Gastroesophageal sphincter (tissue), 4 donors: ENCODE measurements at regions not wholly inside any gene's neighbourhood (a gene's known extent, or its start where the extent isn't known, plus 50 kb on each side); places are given as distances from the start of the nearest gene placed in this dataset.

Source experiments
- ATAC-seq: fragments of 150-250 bp; one replicate; pipeline ENCODE4 v1.9.1; 2016; ENCODE audit warnings: mild to moderate bottlenecking, moderate library complexity
- H3K27ac ChIP-seq, 4 donors: fragments of 200-600 bp; sonication (generic) in 3 of 4; 1 replicate in 3 of 4; 2 replicates in 1 of 4; pipeline ENCODE4 v1.5.1; 2016 to 2019
- H3K27me3 ChIP-seq: fragments of 200-600 bp; sonication (generic); one replicate; pipeline ENCODE4 v1.5.1; 2019
- H3K36me3 ChIP-seq, 2 donors: fragments of 200-600 bp; sonication (generic); one replicate each; pipeline ENCODE4 v1.5.1; 2019; ENCODE audit warnings: control low read depth in 1 of 2
- H3K4me1 ChIP-seq, 3 donors: fragments of 200-600 bp; sonication (generic); 1 replicate in 2 of 3; 2 replicates in 1 of 3; pipeline ENCODE4 v1.5.1; 2016 to 2019; ENCODE audit warnings: control low read depth in 2 of 3
- H3K4me3 ChIP-seq, 2 donors: fragments of 200-600 bp; sonication (generic); one replicate each; pipeline ENCODE4 v1.5.1; 2019; ENCODE audit warnings: mild to moderate bottlenecking in 1 of 2, moderate library complexity in 1 of 2
- H3K9me3 ChIP-seq, 3 donors: fragments of 200-600 bp; sonication (generic); one replicate each; pipeline ENCODE4 v1.5.1; 2017 to 2019; ENCODE audit warnings: control low read depth in 2 of 3
- EP300 ChIP-seq: sonication (generic); formaldehyde crosslinking; IDR thresholded peaks from one replicate; pipeline ENCODE4 v1.6.1; 2017; ENCODE audit warnings: antibody characterized with exemption, mild to moderate bottlenecking
- POLR2A ChIP-seq, 2 donors: fragments of 450-650 bp; IDR thresholded peaks; one replicate each; pipeline ENCODE4 v1.6.1; 2017; ENCODE audit warnings: antibody characterized with exemption in 2 of 2, mild to moderate bottlenecking in 2 of 2, moderate library complexity in 1 of 2
- POLR2AphosphoS5 ChIP-seq: sonication (generic); formaldehyde crosslinking; IDR thresholded peaks from one replicate; pipeline ENCODE4 v1.6.1; 2017; ENCODE audit warnings: antibody characterized with exemption
- WGBS, 2 donors: methylation state at CpG; one replicate each; pipeline ENCODE4 v1.1.5; 2018; ENCODE audit warnings: low coverage in 1 of 2; 5-methylcytosine and 5-hydroxymethylcytosine counted together
- TF ChIP-seq, protein P1 (sequence below), 4 experiments: fragments of 200-600 bp in 2 of 4; fragments of 450-650 bp in 2 of 4; sonication (generic) in 1 of 4; IDR thresholded peaks; one replicate each; pipeline ENCODE4 v1.5.1; 2017 to 2019; ENCODE audit warnings: antibody characterized with exemption in 4 of 4, mild to moderate bottlenecking in 2 of 4, moderate library complexity in 2 of 4

DNA sequence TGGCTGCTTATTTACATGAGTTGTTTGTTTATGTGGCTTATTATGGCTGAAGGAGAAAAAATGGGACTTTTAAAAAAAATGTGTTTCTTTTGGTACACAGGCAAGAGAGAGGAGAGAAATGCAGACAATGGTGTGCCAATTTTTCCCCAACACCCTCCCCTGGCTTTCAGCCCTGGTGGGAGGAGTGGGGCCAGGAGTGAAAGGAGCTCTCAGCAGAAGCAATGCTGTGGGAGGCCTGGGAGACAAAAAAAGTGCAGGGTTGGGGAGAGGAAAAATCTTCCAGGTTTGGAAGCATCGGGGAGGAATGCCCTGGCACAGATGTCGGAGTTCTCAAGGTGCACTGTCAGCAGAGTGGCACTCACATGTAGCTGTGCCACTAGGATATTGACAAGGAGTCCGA, 117.7 kb upstream of the FOXB1 start:
- no peaks in the 10 kb centered on the region for H3K36me3 ChIP-seq
- H3K4me1 ChIP-seq, result peaks cover 0 to 8% (median 0%) of the 10 kb centered on the region in 3 donors
- ATAC-seq, result no peak
- H3K4me3 ChIP-seq, result no peak overlapping the region
- no peaks in the 10 kb centered on the region for H3K9me3 ChIP-seq
- TF ChIP-seq POLR2A (IDR thresholded peaks at IDR 0.05) (no peak), POLR2AphosphoS5 (no peak), EP300 (no peak)
- TF ChIP-seq, protein P1, sequence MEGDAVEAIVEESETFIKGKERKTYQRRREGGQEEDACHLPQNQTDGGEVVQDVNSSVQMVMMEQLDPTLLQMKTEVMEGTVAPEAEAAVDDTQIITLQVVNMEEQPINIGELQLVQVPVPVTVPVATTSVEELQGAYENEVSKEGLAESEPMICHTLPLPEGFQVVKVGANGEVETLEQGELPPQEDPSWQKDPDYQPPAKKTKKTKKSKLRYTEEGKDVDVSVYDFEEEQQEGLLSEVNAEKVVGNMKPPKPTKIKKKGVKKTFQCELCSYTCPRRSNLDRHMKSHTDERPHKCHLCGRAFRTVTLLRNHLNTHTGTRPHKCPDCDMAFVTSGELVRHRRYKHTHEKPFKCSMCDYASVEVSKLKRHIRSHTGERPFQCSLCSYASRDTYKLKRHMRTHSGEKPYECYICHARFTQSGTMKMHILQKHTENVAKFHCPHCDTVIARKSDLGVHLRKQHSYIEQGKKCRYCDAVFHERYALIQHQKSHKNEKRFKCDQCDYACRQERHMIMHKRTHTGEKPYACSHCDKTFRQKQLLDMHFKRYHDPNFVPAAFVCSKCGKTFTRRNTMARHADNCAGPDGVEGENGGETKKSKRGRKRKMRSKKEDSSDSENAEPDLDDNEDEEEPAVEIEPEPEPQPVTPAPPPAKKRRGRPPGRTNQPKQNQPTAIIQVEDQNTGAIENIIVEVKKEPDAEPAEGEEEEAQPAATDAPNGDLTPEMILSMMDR (IDR thresholded peaks at IDR 0.05), result no peak
- 48 to 85% methylated on average over 2 to 3 of the region's 3 CpGs for WGBS, 2 donors
- no peak overlapping the region for H3K27ac ChIP-seq
- peaks cover 68% of the 10 kb centered on the region for H3K27me3 ChIP-seq

DNA sequence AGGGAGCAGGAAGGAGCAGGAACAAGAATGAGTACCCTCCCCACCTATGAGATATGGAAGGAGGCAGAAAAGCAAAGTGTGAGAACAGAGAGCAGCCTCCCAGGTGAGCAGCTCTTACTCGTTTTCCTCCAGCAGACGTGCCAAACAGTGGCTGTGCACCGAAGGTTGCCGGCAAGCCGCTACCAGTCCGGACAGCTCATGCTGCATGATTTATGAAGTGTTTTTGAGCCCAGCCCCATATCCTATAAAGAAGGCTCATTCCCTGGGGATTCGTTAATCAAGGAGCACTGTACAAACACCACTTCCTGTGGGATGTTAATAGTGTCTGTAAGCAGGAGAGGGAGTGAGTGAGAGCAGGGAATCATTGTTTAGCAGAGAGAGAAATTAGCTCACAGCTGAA, 118.3 kb upstream of the FOXB1 start:
- H3K4me3 ChIP-seq, result no peak overlapping the region
- H3K4me1 ChIP-seq, result peaks cover 0 to 8% (median 0%) of the 10 kb centered on the region in 3 donors
- no peaks in the 10 kb centered on the region for H3K9me3 ChIP-seq
- no peak overlapping the region for H3K27ac ChIP-seq
- no peaks in the 10 kb centered on the region for H3K36me3 ChIP-seq
- WGBS, 2 donors, result 0% methylated on average over 7 of the region's 7 CpGs
- H3K27me3 ChIP-seq, result peaks cover 71% of the 10 kb centered on the region
- no peak for ATAC-seq
- TF ChIP-seq EP300, result no peak
- TF ChIP-seq, protein P1 (IDR thresholded peaks at IDR 0.05), result no peak
- no peak for TF ChIP-seq POLR2AphosphoS5

DNA sequence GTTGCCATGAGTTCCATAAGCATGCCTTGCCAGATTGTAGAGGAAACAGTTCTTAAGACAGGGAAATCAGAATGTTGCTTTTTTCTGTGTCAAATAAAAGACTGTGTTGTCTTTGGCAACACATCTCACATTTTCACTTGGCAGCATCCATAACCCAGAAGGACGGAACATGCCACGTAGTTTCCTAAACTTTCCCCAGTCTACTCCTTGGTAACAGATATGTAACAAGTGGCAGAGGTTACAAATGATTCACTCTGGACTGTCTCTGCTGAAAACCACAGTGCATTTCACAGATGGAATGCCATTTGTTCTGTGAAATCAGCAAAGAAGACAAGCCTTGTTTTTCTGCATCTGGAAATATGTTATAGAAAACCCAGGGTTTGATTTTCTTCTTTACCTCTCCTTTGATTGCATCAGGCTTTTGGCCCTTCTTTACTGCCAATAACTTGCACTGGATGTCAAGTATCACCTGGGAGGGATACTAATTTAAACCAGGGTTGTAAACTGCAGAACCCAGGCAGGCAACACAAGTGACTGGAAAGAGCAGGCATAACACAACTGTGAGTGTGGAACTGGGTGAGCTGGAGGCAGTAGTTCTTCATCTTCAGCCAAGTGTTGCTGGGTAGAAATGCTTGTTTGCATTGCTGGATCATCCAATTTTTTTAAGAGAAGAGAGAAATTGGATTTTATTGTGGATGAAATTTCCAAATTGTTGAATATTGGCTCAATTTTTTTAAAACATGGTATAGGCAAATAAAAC, 124.4 kb upstream of the FOXB1 start:
- Histone ChIP-seq H3K4me1 (no peaks in the 10 kb centered on the region), H3K27ac (no peak overlapping the region), H3K36me3 (no peaks in the 10 kb centered on the region), H3K4me3 (no peak overlapping the region), H3K9me3 (no peaks in the 10 kb centered on the region), H3K27me3 (peaks cover 81% of the 10 kb centered on the region)
- WGBS, 2 donors, result 9 to 38% methylated on average over 2 of the region's 2 CpGs
- TF ChIP-seq POLR2AphosphoS5 (no peak), POLR2A (IDR thresholded peaks at IDR 0.05) (no peak), EP300 (no peak)
- TF ChIP-seq, protein P1 (IDR thresholded peaks at IDR 0.05), result no peak
- no peak for ATAC-seq

DNA sequence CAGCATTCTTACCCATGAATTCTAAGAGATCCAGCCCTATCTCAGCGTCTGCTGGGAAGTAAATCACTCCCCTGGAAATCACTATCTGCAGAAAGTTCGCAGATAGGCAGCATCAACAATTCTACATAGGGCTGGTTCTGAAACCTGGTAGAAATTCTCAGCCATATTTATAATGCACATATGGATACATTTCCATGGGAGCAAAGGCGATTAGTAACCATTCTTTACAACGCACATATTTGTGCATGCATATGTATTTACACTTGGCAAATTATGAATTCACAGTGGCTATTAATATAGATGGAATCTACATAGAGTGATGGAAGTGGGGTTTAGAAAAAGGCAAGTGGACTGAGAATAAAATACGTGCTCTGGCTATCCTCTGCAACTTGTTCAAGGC, 128.0 kb upstream of the FOXB1 start:
- no peaks in the 10 kb centered on the region for H3K4me1 ChIP-seq
- no peaks in the 10 kb centered on the region for H3K9me3 ChIP-seq
- no peak for ATAC-seq
- WGBS, 2 donors, result 68 to 71% methylated on average over 5 of the region's 5 CpGs
- TF ChIP-seq EP300 (no peak), POLR2A (IDR thresholded peaks at IDR 0.05) (no peak)
- H3K27ac ChIP-seq, result no peak overlapping the region
- H3K4me3 ChIP-seq, result no peak overlapping the region
- no peaks in the 10 kb centered on the region for H3K36me3 ChIP-seq
- peaks cover 62% of the 10 kb centered on the region for H3K27me3 ChIP-seq

DNA sequence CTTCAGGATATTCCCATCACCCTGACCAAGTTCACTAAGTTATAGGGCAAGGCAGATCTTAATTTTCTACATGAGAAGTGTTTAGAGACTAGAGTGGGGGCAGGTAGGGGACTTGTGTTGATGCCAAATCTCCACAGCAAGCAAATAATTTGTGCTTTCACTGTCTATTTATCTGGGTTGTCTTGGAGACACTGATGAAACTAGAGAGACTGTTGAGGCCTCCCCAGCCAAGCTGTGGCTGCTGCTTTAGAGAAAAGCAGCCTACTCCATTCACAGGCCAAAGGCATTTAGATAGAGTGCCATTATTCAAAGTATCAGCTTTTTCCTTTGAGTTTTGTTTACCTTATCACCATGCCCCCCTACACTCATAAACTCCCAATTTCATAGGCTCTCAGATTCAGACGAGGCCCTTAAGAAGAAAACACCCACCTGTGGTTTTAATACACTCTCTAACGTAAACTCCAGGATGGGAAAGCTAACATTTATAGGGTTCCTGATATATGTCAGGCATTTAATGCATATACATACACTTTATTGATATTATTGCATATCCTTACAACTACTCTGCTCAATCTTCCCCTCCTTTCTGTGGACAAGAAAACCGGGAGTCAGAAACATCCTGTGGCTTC, 130.4 kb upstream of the FOXB1 start:
- WGBS, 2 donors, result 31 to 52% methylated on average over 2 to 3 of the region's 3 CpGs
- no peaks in the 10 kb centered on the region for H3K36me3 ChIP-seq
- no peak for ATAC-seq
- H3K4me1 ChIP-seq, result no peaks in the 10 kb centered on the region
- TF ChIP-seq, protein P1 (IDR thresholded peaks at IDR 0.05), result no peak
- TF ChIP-seq POLR2A (IDR thresholded peaks at IDR 0.05) (no peak), POLR2AphosphoS5 (no peak), EP300 (no peak)
- H3K4me3 ChIP-seq, result no peak overlapping the region
- H3K27ac ChIP-seq, result no peak overlapping the region
- no peaks in the 10 kb centered on the region for H3K9me3 ChIP-seq
- peaks cover 55% of the 10 kb centered on the region for H3K27me3 ChIP-seq
